ENCODE measurements at regions not wholly inside any gene's neighbourhood (a gene's known extent, or its start where the extent isn't known, plus 50 kb on each side); places are given as distances from the start of the nearest gene placed in this dataset.
"Not testable (repeated sequence)": the region's sequence is repeated elsewhere in the genome, so short reads cannot be mapped to it uniquely, and the experiment has no call there.

- no peak for DNase-seq (ENCODE audit: low spot score)
Observed at GRCh38 chr7:125845686-125846085, 916.1 kb upstream of the POT1 start.

GRCh38 chr7:125834421-125834820 lies 904.8 kb upstream of the POT1 start:
- no peak for DNase-seq (ENCODE audit: low spot score)

GRCh38 chr7:125833839-125834238 lies 904.2 kb upstream of the POT1 start:
- DNase-seq (ENCODE audit: low spot score): no peak

- DNase-seq (ENCODE audit: low spot score): no peak
Observed at GRCh38 chr7:125830743-125831142, 901.1 kb upstream of the POT1 start.

GRCh38 chr7:125828153-125828700 lies 898.6 kb upstream of the POT1 start:
- DNase-seq (ENCODE audit: low spot score): no peak

GRCh38 chr7:125823538-125823937 lies 893.9 kb upstream of the POT1 start:
- no peak for DNase-seq (ENCODE audit: low spot score)

GRCh38 chr7:125820495-125820894 lies 890.9 kb upstream of the POT1 start:
- no peak for DNase-seq (ENCODE audit: low spot score)

GRCh38 chr7:125814100-125814499 lies 884.5 kb upstream of the POT1 start:
- DNase-seq (ENCODE audit: low spot score): no peak

GRCh38 chr7:125806491-125806890 lies 876.9 kb upstream of the POT1 start:
- not testable (repeated sequence) for DNase-seq (ENCODE audit: low spot score)

- no peak for DNase-seq (ENCODE audit: low spot score)
Observed at GRCh38 chr7:125804273-125804672, 874.6 kb upstream of the POT1 start.

- DNase-seq (ENCODE audit: low spot score): no peak
Observed at GRCh38 chr7:125780153-125780552, 850.5 kb upstream of the POT1 start.

- no peak for DNase-seq (ENCODE audit: low spot score)
Observed at GRCh38 chr7:125775317-125775716, 845.7 kb upstream of the POT1 start.

- no peak for DNase-seq (ENCODE audit: low spot score)
Observed at GRCh38 chr7:125773113-125773785, 843.6 kb upstream of the POT1 start.

- no peak for DNase-seq (ENCODE audit: low spot score)
Observed at GRCh38 chr7:125747966-125748365, 818.3 kb upstream of the POT1 start.

GRCh38 chr7:125746510-125746909 lies 816.9 kb upstream of the POT1 start:
- no peak for DNase-seq (ENCODE audit: low spot score)

- DNase-seq (ENCODE audit: low spot score): no peak
Observed at GRCh38 chr7:125727215-125727614, 797.6 kb upstream of the POT1 start.

- peak; percentile 1 for DNase-seq (ENCODE audit: low spot score)
Observed at GRCh38 chr7:125695626-125696025, 766.0 kb upstream of the POT1 start.

- no peak for DNase-seq (ENCODE audit: low spot score)
Observed at GRCh38 chr7:125683156-125683555, 753.5 kb upstream of the POT1 start.

GRCh38 chr7:125681508-125681907 lies 751.9 kb upstream of the POT1 start:
- no peak for DNase-seq (ENCODE audit: low spot score)

- DNase-seq (ENCODE audit: low spot score): no peak
Observed at GRCh38 chr7:125678771-125679170, 749.1 kb upstream of the POT1 start.

GRCh38 chr7:125675640-125676039 lies 746.0 kb upstream of the POT1 start:
- DNase-seq (ENCODE audit: low spot score): no peak

- DNase-seq (ENCODE audit: low spot score): no peak
Observed at GRCh38 chr7:125675169-125675568, 745.5 kb upstream of the POT1 start.

- peak; percentile 29 for DNase-seq (ENCODE audit: low spot score)
Observed at GRCh38 chr7:125670926-125671572, 741.4 kb upstream of the POT1 start.

Measured in COLO829 (cell line).